OCI-LY3 (cell line): ENCODE measurements at regions not wholly inside any gene's neighbourhood (a gene's known extent, or its start where the extent isn't known, plus 50 kb on each side); places are given as distances from the start of the nearest gene placed in this dataset.

Experiments
- EZH2phosphoT487 ChIP-seq: fragments of 200-600 bp; shearing (Covaris generic); IDR thresholded peaks from 2 replicates; pipeline ENCODE4 v1.6.1; 2018; ENCODE audit warnings: antibody characterized with exemption, mixed run types, low read depth
- TF ChIP-seq, protein P1 (sequence below): fragments of 200-600, 300-600 bp; sonication (generic); IDR thresholded peaks from 2 replicates; pipeline ENCODE4 v1.5.1; 2014; ENCODE audit warnings: antibody characterized with exemption, low read length, low read depth

DNA sequence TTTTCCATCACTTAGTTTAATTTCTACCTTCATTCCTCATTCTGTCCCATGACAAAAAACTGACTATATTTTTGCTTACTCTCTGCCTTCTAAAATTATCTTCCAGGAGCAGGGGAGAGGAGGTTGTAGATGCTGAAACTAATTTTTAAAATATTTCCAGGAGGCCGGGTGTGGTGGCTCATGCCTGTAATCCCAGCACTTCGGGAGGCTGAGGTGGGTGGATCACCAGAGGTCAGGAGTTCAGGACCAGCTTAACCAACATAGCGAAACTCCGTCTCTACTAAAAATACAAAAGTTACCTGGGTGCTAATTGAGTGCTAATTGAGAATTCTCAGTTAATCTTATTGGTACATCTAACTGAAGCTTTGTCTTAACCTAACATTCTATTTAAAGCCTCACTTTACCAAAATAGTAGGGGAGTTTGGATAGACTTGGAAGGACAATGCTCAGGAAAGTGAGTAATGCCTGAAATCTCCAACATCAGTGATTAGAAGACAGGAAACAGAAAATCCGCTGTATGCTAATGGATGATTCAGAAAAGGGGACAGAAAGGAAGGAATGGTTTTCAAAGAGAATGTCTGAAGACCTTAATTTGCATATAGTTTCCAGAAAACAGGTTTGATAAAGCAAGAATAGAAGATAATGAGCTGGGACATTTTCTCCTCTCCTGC, 336.1 kb downstream of the GBE1 start:
- TF ChIP-seq, protein P1, sequence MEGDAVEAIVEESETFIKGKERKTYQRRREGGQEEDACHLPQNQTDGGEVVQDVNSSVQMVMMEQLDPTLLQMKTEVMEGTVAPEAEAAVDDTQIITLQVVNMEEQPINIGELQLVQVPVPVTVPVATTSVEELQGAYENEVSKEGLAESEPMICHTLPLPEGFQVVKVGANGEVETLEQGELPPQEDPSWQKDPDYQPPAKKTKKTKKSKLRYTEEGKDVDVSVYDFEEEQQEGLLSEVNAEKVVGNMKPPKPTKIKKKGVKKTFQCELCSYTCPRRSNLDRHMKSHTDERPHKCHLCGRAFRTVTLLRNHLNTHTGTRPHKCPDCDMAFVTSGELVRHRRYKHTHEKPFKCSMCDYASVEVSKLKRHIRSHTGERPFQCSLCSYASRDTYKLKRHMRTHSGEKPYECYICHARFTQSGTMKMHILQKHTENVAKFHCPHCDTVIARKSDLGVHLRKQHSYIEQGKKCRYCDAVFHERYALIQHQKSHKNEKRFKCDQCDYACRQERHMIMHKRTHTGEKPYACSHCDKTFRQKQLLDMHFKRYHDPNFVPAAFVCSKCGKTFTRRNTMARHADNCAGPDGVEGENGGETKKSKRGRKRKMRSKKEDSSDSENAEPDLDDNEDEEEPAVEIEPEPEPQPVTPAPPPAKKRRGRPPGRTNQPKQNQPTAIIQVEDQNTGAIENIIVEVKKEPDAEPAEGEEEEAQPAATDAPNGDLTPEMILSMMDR: no peak
- no peak for TF ChIP-seq EZH2phosphoT487
